Liver (tissue), 8 donors: ENCODE measurements at regions not wholly inside any gene's neighbourhood (a gene's known extent, or its start where the extent isn't known, plus 50 kb on each side); places are given as distances from the start of the nearest gene placed in this dataset.

Experiments
- DNase-seq: peaks from one replicate; pipeline ENCODE4 v3.0.0-alpha.2; 2017; ENCODE audit warnings: low spot score
- H3K27ac ChIP-seq, 2 donors: one replicate each; pipeline ENCODE4 v1.7.0; 2013; ENCODE audit warnings: inconsistent platforms in 2 of 2, low read length in 2 of 2, control low read depth in 1 of 2, low read depth in 1 of 2, mild to moderate bottlenecking in 1 of 2
- H3K27me3 ChIP-seq, 4 donors: one replicate each; pipeline versions ENCODE4 v1.6.1 to v1.7.0; 2013; ENCODE audit warnings: low read length in 3 of 4, inconsistent platforms in 1 of 4, mild to moderate bottlenecking in 1 of 4, moderate library complexity in 1 of 4; ENCODE audit not compliant: control insufficient read depth in 4 of 4, insufficient read depth in 4 of 4
- H3K36me3 ChIP-seq, 4 donors: one replicate each; pipeline versions ENCODE4 v1.6.1 to v1.7.0; 2013; ENCODE audit warnings: low read length in 3 of 4, mild to moderate bottlenecking in 3 of 4, low read depth in 1 of 4, moderate library complexity in 1 of 4; ENCODE audit not compliant: control insufficient read depth in 4 of 4, insufficient read depth in 3 of 4
- H3K4me1 ChIP-seq, 4 donors: one replicate each; pipeline versions ENCODE4 v1.6.1 to v1.7.0; 2013; ENCODE audit warnings: low read length in 3 of 4, mild to moderate bottlenecking in 3 of 4, moderate library complexity in 1 of 4; ENCODE audit not compliant: control insufficient read depth in 4 of 4, insufficient read depth in 4 of 4
- H3K4me3 ChIP-seq, 3 donors: one replicate each; pipeline versions ENCODE4 v1.6.1 to v1.7.0; 2013; ENCODE audit warnings: low read length in 3 of 3, control low read depth in 1 of 3, low read depth in 1 of 3, mild to moderate bottlenecking in 1 of 3
- H3K9ac ChIP-seq, 2 donors: one replicate each; pipeline ENCODE4 v1.7.0; 2013; ENCODE audit warnings: low read length in 2 of 2, mild to moderate bottlenecking in 2 of 2, moderate library complexity in 2 of 2, control low read depth in 1 of 2, low read depth in 1 of 2
- H3K9me3 ChIP-seq, 4 donors: one replicate each; pipeline versions ENCODE4 v1.6.1 to v1.7.0; 2013; ENCODE audit warnings: low read length in 3 of 4; ENCODE audit not compliant: control insufficient read depth in 4 of 4
- EGR1 ChIP-seq, 2 donors: IDR thresholded peaks; 2 replicates each; pipeline ENCODE4 v1.6.1; 2016 to 2018; ENCODE audit warnings: antibody characterized with exemption in 2 of 2, low read depth in 2 of 2
- FOXA2 ChIP-seq: IDR thresholded peaks from 2 replicates; pipeline ENCODE4 v1.6.1; 2016; ENCODE audit warnings: antibody characterized with exemption
- GABPA ChIP-seq, 2 donors: IDR thresholded peaks in 1 of 2; conservative IDR thresholded peaks in 1 of 2; 2 replicates each; pipeline ENCODE4 v1.6.1; 2016; ENCODE audit warnings: antibody characterized with exemption in 2 of 2, mild to moderate bottlenecking in 1 of 2, moderate library complexity in 1 of 2
- HNF4A ChIP-seq, 2 donors: conservative IDR thresholded peaks; 2 replicates each; pipeline ENCODE4 v1.6.1; 2016; ENCODE audit warnings: antibody characterized with exemption in 2 of 2, mild to moderate bottlenecking in 2 of 2
- HNF4G ChIP-seq: IDR thresholded peaks from 2 replicates; pipeline ENCODE4 v1.6.1; 2016; ENCODE audit warnings: antibody characterized with exemption
- JUND ChIP-seq, 2 donors: IDR thresholded peaks; 2 replicates each; pipeline ENCODE4 v1.6.1; 2016; ENCODE audit warnings: antibody characterized with exemption in 2 of 2
- NR2F2 ChIP-seq: IDR thresholded peaks from 2 replicates; pipeline ENCODE4 v1.6.1; 2016; ENCODE audit warnings: antibody characterized with exemption
- RAD21 ChIP-seq, 2 donors: IDR thresholded peaks; 2 replicates each; pipeline ENCODE4 v1.6.1; 2016; ENCODE audit warnings: antibody characterized with exemption in 2 of 2, mild to moderate bottlenecking in 2 of 2
- RXRA ChIP-seq, 2 donors: IDR thresholded peaks; 2 replicates each; pipeline ENCODE4 v1.6.1; 2017 to 2018; ENCODE audit warnings: antibody characterized with exemption in 2 of 2, mild to moderate bottlenecking in 1 of 2
- SP1 ChIP-seq: IDR thresholded peaks from 2 replicates; pipeline ENCODE4 v1.6.1; 2018; ENCODE audit warnings: antibody characterized with exemption, mild to moderate bottlenecking
- TAF1 ChIP-seq: conservative IDR thresholded peaks from 2 replicates; pipeline ENCODE4 v1.6.1; 2016; ENCODE audit warnings: antibody characterized with exemption, mild to moderate bottlenecking
- YY1 ChIP-seq: IDR thresholded peaks from 2 replicates; pipeline ENCODE4 v1.6.1; 2016; ENCODE audit warnings: antibody characterized with exemption, mild to moderate bottlenecking
- WGBS: extraction: QIAGEN DNeasy Blood & Tissue Kit; methylation state at CpG from one replicate; pipeline ENCODE4 v1.1.7; 2013; 5-methylcytosine and 5-hydroxymethylcytosine counted together
- TF ChIP-seq, protein P1 (sequence below): IDR thresholded peaks from 2 replicates; pipeline ENCODE4 v1.6.1; 2016; ENCODE audit warnings: antibody characterized with exemption, mild to moderate bottlenecking
- TF ChIP-seq, protein P2 (sequence below): IDR thresholded peaks from 2 replicates; pipeline ENCODE4 v1.6.1; 2016; ENCODE audit warnings: antibody characterized with exemption
- TF ChIP-seq, protein P3 (sequence below): IDR thresholded peaks from 2 replicates; pipeline ENCODE4 v1.6.1; 2016; ENCODE audit warnings: antibody characterized with exemption
- TF ChIP-seq, protein P4 (sequence below): fragments of 150-350 bp; IDR thresholded peaks from 2 replicates; pipeline ENCODE4 v1.5.1; 2017; ENCODE audit warnings: improper control_type of control experiment, low read depth, low read length; ENCODE audit not compliant: missing input control
- donor health status: healthy.
- donor health status: healthy.
- donor health status: healthy.
- donor health status: healthy.
- donor health status: healthy.

DNA sequence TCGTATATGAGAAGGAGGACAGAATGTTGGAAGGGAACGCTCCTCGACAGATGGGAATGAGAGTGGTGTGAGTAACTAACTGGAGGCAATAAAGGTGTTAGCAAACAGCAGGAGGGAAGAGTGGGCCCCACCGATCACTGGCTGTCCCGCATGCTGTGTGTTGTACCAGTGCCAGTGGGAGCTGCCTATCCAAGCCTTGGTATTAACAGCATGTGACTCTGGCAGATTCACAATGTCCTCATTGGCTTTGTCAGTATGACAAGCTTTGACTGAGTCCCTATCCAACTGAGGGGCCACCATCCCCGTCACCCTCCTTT lies 188.3 kb downstream of the NRIP1 start:
- Histone ChIP-seq H3K4me1 (peaks cover 4 to 34% (median 20%) of the 10 kb centered on the region in 4 donors), H3K9ac (no peak overlapping the region), H3K4me3 (no peak overlapping the region), H3K36me3 (no peaks in the 10 kb centered on the region), H3K27me3 (no peaks in the 10 kb centered on the region), H3K9me3 (no peaks in the 10 kb centered on the region), H3K27ac (no peak overlapping the region)
- DNase-seq = no peak
- no peak for TF ChIP-seq HNF4A (conservative IDR thresholded peaks at IDR 0.05)
- no peak for TF ChIP-seq SP1
- no peak for TF ChIP-seq FOXA2
- TF ChIP-seq, protein P1, sequence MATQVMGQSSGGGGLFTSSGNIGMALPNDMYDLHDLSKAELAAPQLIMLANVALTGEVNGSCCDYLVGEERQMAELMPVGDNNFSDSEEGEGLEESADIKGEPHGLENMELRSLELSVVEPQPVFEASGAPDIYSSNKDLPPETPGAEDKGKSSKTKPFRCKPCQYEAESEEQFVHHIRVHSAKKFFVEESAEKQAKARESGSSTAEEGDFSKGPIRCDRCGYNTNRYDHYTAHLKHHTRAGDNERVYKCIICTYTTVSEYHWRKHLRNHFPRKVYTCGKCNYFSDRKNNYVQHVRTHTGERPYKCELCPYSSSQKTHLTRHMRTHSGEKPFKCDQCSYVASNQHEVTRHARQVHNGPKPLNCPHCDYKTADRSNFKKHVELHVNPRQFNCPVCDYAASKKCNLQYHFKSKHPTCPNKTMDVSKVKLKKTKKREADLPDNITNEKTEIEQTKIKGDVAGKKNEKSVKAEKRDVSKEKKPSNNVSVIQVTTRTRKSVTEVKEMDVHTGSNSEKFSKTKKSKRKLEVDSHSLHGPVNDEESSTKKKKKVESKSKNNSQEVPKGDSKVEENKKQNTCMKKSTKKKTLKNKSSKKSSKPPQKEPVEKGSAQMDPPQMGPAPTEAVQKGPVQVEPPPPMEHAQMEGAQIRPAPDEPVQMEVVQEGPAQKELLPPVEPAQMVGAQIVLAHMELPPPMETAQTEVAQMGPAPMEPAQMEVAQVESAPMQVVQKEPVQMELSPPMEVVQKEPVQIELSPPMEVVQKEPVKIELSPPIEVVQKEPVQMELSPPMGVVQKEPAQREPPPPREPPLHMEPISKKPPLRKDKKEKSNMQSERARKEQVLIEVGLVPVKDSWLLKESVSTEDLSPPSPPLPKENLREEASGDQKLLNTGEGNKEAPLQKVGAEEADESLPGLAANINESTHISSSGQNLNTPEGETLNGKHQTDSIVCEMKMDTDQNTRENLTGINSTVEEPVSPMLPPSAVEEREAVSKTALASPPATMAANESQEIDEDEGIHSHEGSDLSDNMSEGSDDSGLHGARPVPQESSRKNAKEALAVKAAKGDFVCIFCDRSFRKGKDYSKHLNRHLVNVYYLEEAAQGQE = no peak
- no peak for TF ChIP-seq HNF4G
- 86% methylated on average over 6 of the region's 6 CpGs for WGBS

DNA sequence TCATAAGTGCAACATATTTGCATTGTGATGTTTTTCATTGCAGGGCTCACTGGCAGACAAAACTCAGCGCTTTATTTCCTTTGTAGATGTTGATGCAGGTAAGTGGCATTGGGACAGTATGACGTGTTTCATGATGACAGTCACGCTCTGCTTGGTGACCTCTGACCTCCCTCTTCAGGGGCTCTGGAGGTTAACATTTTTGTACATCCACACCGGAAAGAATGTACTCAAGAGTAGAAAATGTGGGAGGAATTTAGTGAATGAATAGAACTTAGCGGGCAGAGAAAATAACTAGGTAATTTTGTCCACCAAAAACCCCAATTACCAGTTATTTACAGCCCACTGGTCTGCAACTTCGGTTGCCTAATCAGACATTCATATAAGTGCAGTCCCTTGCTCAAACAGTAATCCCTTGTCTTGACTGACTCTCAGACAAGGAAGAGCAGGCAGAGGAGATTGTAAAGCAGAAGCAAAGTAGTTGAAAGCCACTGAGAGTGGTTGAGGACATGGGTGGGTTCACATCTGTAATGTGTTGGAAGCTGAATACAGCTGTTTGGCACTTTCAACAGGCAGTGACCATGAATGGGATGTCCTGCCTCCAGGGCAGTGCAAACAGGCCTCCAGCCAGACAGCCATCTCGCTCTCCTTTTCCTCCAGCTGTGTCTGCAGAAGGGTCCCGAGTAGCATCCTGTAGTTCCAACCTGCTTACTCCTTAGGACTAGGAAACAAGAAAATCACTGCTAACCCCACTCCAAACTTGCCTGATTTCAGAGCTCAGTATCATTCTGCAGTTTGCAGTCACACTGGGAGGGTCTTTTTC lies 188.9 kb downstream of the NRIP1 start:
- Histone ChIP-seq H3K27me3 (no peaks in the 10 kb centered on the region), H3K4me3 (no peak overlapping the region), H3K4me1 (peaks cover 4 to 34% (median 20%) of the 10 kb centered on the region in 4 donors), H3K9me3 (no peaks in the 10 kb centered on the region), H3K36me3 (no peaks in the 10 kb centered on the region), H3K9ac (no peak overlapping the region), H3K27ac (no peak overlapping the region)
- DNase-seq = no peak
- 77% methylated on average over 8 of the region's 8 CpGs for WGBS
- no peak for TF ChIP-seq GABPA (IDR thresholded peaks at IDR 0.05 in 1 of 2, conservative IDR thresholded peaks at IDR 0.05 in 1 of 2)
- TF ChIP-seq, protein P2, sequence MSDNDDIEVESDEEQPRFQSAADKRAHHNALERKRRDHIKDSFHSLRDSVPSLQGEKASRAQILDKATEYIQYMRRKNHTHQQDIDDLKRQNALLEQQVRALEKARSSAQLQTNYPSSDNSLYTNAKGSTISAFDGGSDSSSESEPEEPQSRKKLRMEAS = no peak
- no peak for TF ChIP-seq EGR1 (IDR thresholded peaks at IDR 0.05; ENCODE audit: low read depth in 2 of 2)
- no peak for TF ChIP-seq SP1
- TF ChIP-seq TAF1 = no peak
- TF ChIP-seq NR2F2 = no peak
- TF ChIP-seq YY1 = no peak
- TF ChIP-seq, protein P3, sequence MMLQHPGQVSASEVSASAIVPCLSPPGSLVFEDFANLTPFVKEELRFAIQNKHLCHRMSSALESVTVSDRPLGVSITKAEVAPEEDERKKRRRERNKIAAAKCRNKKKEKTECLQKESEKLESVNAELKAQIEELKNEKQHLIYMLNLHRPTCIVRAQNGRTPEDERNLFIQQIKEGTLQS = no peak

DNA sequence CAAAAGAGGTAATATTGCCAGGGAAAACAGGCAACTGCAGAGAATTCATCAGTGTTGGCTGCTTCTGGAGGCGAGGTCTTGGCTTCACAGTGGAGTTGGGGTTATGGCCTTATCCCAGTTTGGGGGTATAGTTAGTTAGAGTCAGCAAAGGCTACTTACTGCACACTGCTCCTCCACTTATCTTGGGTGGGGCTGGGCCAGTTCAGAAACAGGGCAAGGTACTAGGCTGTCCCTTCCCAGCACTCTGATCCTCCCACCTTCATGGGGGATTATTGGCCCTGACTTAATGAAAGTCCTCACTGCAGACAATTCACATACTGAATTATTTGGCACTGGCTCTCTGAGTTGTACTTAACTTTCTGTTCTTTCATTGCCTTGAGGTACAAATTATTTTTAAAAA lies 189.6 kb downstream of the NRIP1 start:
- TF ChIP-seq, protein P4, sequence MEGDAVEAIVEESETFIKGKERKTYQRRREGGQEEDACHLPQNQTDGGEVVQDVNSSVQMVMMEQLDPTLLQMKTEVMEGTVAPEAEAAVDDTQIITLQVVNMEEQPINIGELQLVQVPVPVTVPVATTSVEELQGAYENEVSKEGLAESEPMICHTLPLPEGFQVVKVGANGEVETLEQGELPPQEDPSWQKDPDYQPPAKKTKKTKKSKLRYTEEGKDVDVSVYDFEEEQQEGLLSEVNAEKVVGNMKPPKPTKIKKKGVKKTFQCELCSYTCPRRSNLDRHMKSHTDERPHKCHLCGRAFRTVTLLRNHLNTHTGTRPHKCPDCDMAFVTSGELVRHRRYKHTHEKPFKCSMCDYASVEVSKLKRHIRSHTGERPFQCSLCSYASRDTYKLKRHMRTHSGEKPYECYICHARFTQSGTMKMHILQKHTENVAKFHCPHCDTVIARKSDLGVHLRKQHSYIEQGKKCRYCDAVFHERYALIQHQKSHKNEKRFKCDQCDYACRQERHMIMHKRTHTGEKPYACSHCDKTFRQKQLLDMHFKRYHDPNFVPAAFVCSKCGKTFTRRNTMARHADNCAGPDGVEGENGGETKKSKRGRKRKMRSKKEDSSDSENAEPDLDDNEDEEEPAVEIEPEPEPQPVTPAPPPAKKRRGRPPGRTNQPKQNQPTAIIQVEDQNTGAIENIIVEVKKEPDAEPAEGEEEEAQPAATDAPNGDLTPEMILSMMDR = no peak
- TF ChIP-seq JUND (IDR thresholded peaks at IDR 0.05) = no peak
- no peak for TF ChIP-seq SP1
- TF ChIP-seq, protein P3 = no peak
- no peak for TF ChIP-seq FOXA2
- TF ChIP-seq RXRA (IDR thresholded peaks at IDR 0.05) = no peak
- TF ChIP-seq RAD21 (IDR thresholded peaks at IDR 0.05) = no peak
- TF ChIP-seq, protein P1 = no peak
- no peaks in the 10 kb centered on the region for H3K9me3 ChIP-seq
- peaks cover 4 to 30% (median 20%) of the 10 kb centered on the region in 4 donors for H3K4me1 ChIP-seq
- H3K27me3 ChIP-seq = no peaks in the 10 kb centered on the region
- no peak overlapping the region for H3K4me3 ChIP-seq
- H3K36me3 ChIP-seq = no peaks in the 10 kb centered on the region
- H3K9ac ChIP-seq = no peak overlapping the region
- WGBS = 91% methylated on average over 1 of the region's 1 CpG
- no peak overlapping the region for H3K27ac ChIP-seq
- no peak for DNase-seq
